ENCODE measurements at regions not wholly inside any gene's neighbourhood (a gene's known extent, or its start where the extent isn't known, plus 50 kb on each side); places are given as distances from the start of the nearest gene placed in this dataset.

GRCh38 chr6:18663011-18663410 is 275.9 kb downstream of the RNF144B start:
- no peak for ATAC-seq

GRCh38 chr6:18664401-18664800 is 277.3 kb downstream of the RNF144B start:
- no peak overlapping the region for H3K4me3 ChIP-seq
- no peaks in the 10 kb centered on the region for H3K9me3 ChIP-seq
- H3K27ac ChIP-seq = no peak overlapping the region
- TF ChIP-seq CTCF (IDR thresholded peaks at IDR 0.05) = no peak
- H3K27me3 ChIP-seq = no peaks in the 10 kb centered on the region
- no peaks in the 10 kb centered on the region for H3K36me3 ChIP-seq
- H3K4me1 ChIP-seq = no peaks in the 10 kb centered on the region
- ATAC-seq (no peak), DNase-seq (no peak)
- intact Hi-C loops (cut with DNase I) = no loop called here

More at GRCh38 chr6:18663011-18663410, 275.9 kb downstream of the RNF144B start:
- Histone ChIP-seq H3K27ac (no peak overlapping the region), H3K9me3 (no peaks in the 10 kb centered on the region), H3K4me3 (no peak overlapping the region), H3K27me3 (no peaks in the 10 kb centered on the region), H3K36me3 (no peaks in the 10 kb centered on the region), H3K4me1 (no peaks in the 10 kb centered on the region)
- TF ChIP-seq CTCF (IDR thresholded peaks at IDR 0.05) = no peak
- intact Hi-C loops (cut with DNase I) = no loop called here
- DNase-seq = no peak

GRCh38 chr6:18667612-18668011 is 280.5 kb downstream of the RNF144B start:
- Histone ChIP-seq H3K9me3 (no peaks in the 10 kb centered on the region), H3K4me1 (no peaks in the 10 kb centered on the region), H3K4me3 (no peak overlapping the region), H3K36me3 (no peaks in the 10 kb centered on the region), H3K27ac (no peak overlapping the region), H3K27me3 (no peaks in the 10 kb centered on the region)
- DNase-seq = no peak
- no peak for TF ChIP-seq CTCF (IDR thresholded peaks at IDR 0.05)
- no peak for ATAC-seq
- intact Hi-C loops (cut with DNase I) = no loop called here

- H3K27ac ChIP-seq = no peak overlapping the region
- no peaks in the 10 kb centered on the region for H3K4me1 ChIP-seq
- H3K9me3 ChIP-seq = no peaks in the 10 kb centered on the region
- no peak for TF ChIP-seq CTCF (IDR thresholded peaks at IDR 0.05)
- no peaks in the 10 kb centered on the region for H3K27me3 ChIP-seq
- no peak for DNase-seq
- intact Hi-C loops (cut with DNase I) = no loop called here
- no peak overlapping the region for H3K4me3 ChIP-seq
- ATAC-seq = no peak
- H3K36me3 ChIP-seq = no peaks in the 10 kb centered on the region
These were observed 281.8 kb downstream of the RNF144B start for GRCh38 chr6:18668994-18669393.

- DNase-seq (no peak), ATAC-seq (no peak)
- Histone ChIP-seq H3K36me3 (no peaks in the 10 kb centered on the region), H3K27ac (no peak overlapping the region), H3K4me1 (no peaks in the 10 kb centered on the region), H3K4me3 (no peak overlapping the region), H3K9me3 (no peaks in the 10 kb centered on the region), H3K27me3 (no peaks in the 10 kb centered on the region)
- no peak for TF ChIP-seq CTCF (IDR thresholded peaks at IDR 0.05)
- intact Hi-C loops (cut with DNase I) = no loop called here
These were observed 285.7 kb downstream of the RNF144B start for GRCh38 chr6:18672852-18673251.

GRCh38 chr6:18674346-18674745 is 287.2 kb downstream of the RNF144B start:
- no peak overlapping the region for H3K4me3 ChIP-seq
- intact Hi-C loops (cut with DNase I) = no loop called here

More at GRCh38 chr6:18674346-18674745, 287.2 kb downstream of the RNF144B start:
- Histone ChIP-seq H3K36me3 (no peaks in the 10 kb centered on the region), H3K27ac (no peak overlapping the region), H3K27me3 (no peaks in the 10 kb centered on the region), H3K4me1 (no peaks in the 10 kb centered on the region), H3K9me3 (no peaks in the 10 kb centered on the region)
- DNase-seq = no peak
- no peak for TF ChIP-seq CTCF (IDR thresholded peaks at IDR 0.05)
- no peak for ATAC-seq
